HepG2 (cell line): ENCODE measurements at regions not wholly inside any gene's neighbourhood (a gene's known extent, or its start where the extent isn't known, plus 50 kb on each side); places are given as distances from the start of the nearest gene placed in this dataset.

Experiments
- CENPBD1 ChIP-seq: sonication (generic); formaldehyde crosslinking; IDR thresholded peaks from 2 replicates; pipeline ENCODE4 v1.8.0; 2022; ENCODE audit warnings: missing genetic modification reagents, low read depth, mild to moderate bottlenecking, borderline replicate concordance
- CENPT ChIP-seq: sonication (generic); formaldehyde crosslinking; IDR thresholded peaks from 2 replicates; pipeline ENCODE4 v1.8.0; 2022; ENCODE audit warnings: low read depth, mild to moderate bottlenecking, moderate library complexity, missing genetic modification reagents
- FOSL1 ChIP-seq: sonication (generic); formaldehyde crosslinking; IDR thresholded peaks from 2 replicates; pipeline ENCODE4 v1.9.0; 2021; ENCODE audit warnings: missing genetic modification reagents, borderline replicate concordance
- KMT2A ChIP-seq: sonication (generic); formaldehyde crosslinking; IDR thresholded peaks from 2 replicates; pipeline ENCODE4 v1.4.0; 2020; ENCODE audit warnings: missing genetic modification reagents
- MED13 ChIP-seq: sonication (generic); formaldehyde crosslinking; IDR thresholded peaks from 2 replicates; pipeline ENCODE4 v1.5.0; 2020; ENCODE audit warnings: missing genetic modification reagents
- MYC ChIP-seq: sonication (generic); formaldehyde crosslinking; IDR thresholded peaks from 2 replicates; pipeline ENCODE4 v1.9.0; 2021; ENCODE audit warnings: missing genetic modification reagents, borderline replicate concordance
- NR2F2 ChIP-seq: IDR thresholded peaks from 2 replicates; pipeline ENCODE4 v1.6.1; 2012; ENCODE audit warnings: low read depth, inconsistent platforms, borderline replicate concordance
- SKI ChIP-seq: fragments of 450-650 bp; IDR thresholded peaks from one replicate; pipeline ENCODE4 v1.6.1; 2018; ENCODE audit warnings: mild to moderate bottlenecking; ENCODE audit not compliant: partially characterized antibody
- SP1 ChIP-seq, 2 experiments: fragments of 450-650 bp in 1 of 2; sonication (generic) in 1 of 2; formaldehyde crosslinking in 1 of 2; IDR thresholded peaks; 2 replicates each; pipeline versions ENCODE4 v1.4.0 to v1.6.1; 2016 to 2020; ENCODE audit warnings: missing genetic modification reagents in 1 of 2
- ZBED4 ChIP-seq: sonication (generic); formaldehyde crosslinking; IDR thresholded peaks from 2 replicates; pipeline ENCODE4 v1.4.0; 2020; ENCODE audit warnings: missing genetic modification reagents, borderline replicate concordance
- ZBTB1 ChIP-seq: sonication (generic); formaldehyde crosslinking; IDR thresholded peaks from 2 replicates; pipeline ENCODE4 v1.4.0; 2020; ENCODE audit warnings: missing genetic modification reagents, borderline replicate concordance
- ZFP36L2 ChIP-seq: sonication (generic); formaldehyde crosslinking; IDR thresholded peaks from 2 replicates; pipeline ENCODE4 v1.4.0; 2020; ENCODE audit warnings: missing genetic modification reagents
- ZFY ChIP-seq: sonication (generic); formaldehyde crosslinking; IDR thresholded peaks from 2 replicates; pipeline ENCODE4 v1.4.0; 2020; ENCODE audit warnings: missing genetic modification reagents
- ZGPAT ChIP-seq: IDR thresholded peaks from 2 replicates; pipeline ENCODE4 v1.6.1; 2016; ENCODE audit warnings: mild to moderate bottlenecking
- ZNF142 ChIP-seq: sonication (generic); formaldehyde crosslinking; IDR thresholded peaks from 2 replicates; pipeline ENCODE4 v1.4.0; 2020; ENCODE audit warnings: missing genetic modification reagents
- ZNF503 ChIP-seq: sonication (generic); formaldehyde crosslinking; IDR thresholded peaks from 2 replicates; pipeline ENCODE4 v1.4.0; 2020; ENCODE audit warnings: missing genetic modification reagents
- ZNF530 ChIP-seq: sonication (generic); formaldehyde crosslinking; IDR thresholded peaks from 2 replicates; pipeline ENCODE4 v1.5.0; 2020; ENCODE audit warnings: low read depth, mild to moderate bottlenecking, missing genetic modification reagents

- TF ChIP-seq FOSL1 (CRISPR knock-in tag) (no peak), ZNF142 (CRISPR knock-in tag) (no peak), ZFY (CRISPR knock-in tag) (peak; percentile 28; the same call in 1 of the 2 replicates), ZNF503 (CRISPR knock-in tag) (no peak), MED13 (no peak), ZNF530 (no peak), ZBTB1 (CRISPR knock-in tag) (no peak), KMT2A (CRISPR knock-in tag) (no peak), SP1 (IDR thresholded peaks at IDR 0.05) (no peak), SP1 (CRISPR knock-in tag; IDR thresholded peaks at IDR 0.05) (no peak), ZFP36L2 (CRISPR knock-in tag) (no peak), NR2F2 (peak; percentile 92), CENPBD1 (CRISPR knock-in tag) (no peak), ZBED4 (CRISPR knock-in tag) (0 out of 2 replicates have a peak, but pooled peaks have one; percentile 60), CENPT (no peak), MYC (peak; percentile 51; the same call in 1 of the 2 replicates), ZGPAT (CRISPR knock-in tag) (peak; percentile 60; the same call in 1 of the 2 replicates), SKI (peak; percentile 80)
These were observed 385.6 kb downstream of the SHQ1 start (continued) for GRCh38 chr3:72462595-72463011.
